Ascending aorta (tissue), 2 donors: ENCODE measurements at regions not wholly inside any gene's neighbourhood (a gene's known extent, or its start where the extent isn't known, plus 50 kb on each side); places are given as distances from the start of the nearest gene placed in this dataset.

ENCODE experiments used
- DNase-seq, 2 donors: peaks; one replicate each; pipeline ENCODE4 v3.0.0-alpha.2; 2019; ENCODE audit warnings: low spot score in 2 of 2
- H3K27ac ChIP-seq, 2 donors: fragments of 200-600 bp; sonication (generic); one replicate each; pipeline ENCODE4 v1.5.1; 2016 to 2017; ENCODE audit warnings: mild to moderate bottlenecking in 1 of 2
- H3K27me3 ChIP-seq: fragments of 200-600 bp; sonication (generic); one replicate; pipeline ENCODE4 v1.5.1; 2017
- H3K36me3 ChIP-seq, 2 donors: fragments of 200-600 bp; sonication (generic); one replicate each; pipeline ENCODE4 v1.5.1; 2016
- H3K4me1 ChIP-seq, 2 donors: fragments of 200-600 bp; sonication (generic); one replicate each; pipeline ENCODE4 v1.5.1; 2016 to 2017; ENCODE audit warnings: mild to moderate bottlenecking in 1 of 2
- H3K4me3 ChIP-seq, 2 donors: fragments of 200-600 bp; sonication (generic); one replicate each; pipeline ENCODE4 v1.5.1; 2016 to 2017; ENCODE audit warnings: mild to moderate bottlenecking in 1 of 2
- H3K9me3 ChIP-seq, 2 donors: fragments of 200-600 bp; sonication (generic); one replicate each; pipeline ENCODE4 v1.5.1; 2016
- intact Hi-C: fragments of 100-400 bp; cut with DNase I; formaldehyde crosslinking; loops from one replicate; pipeline ENCODE4 v1.15.1; 2023
- TF ChIP-seq, protein P1 (sequence below), 3 experiments: fragments of 200-600 bp in 2 of 3; fragments of 450-650 bp in 1 of 3; sonication (generic) in 2 of 3; IDR thresholded peaks; one replicate each; pipeline ENCODE4 v1.5.1; 2016 to 2019; ENCODE audit warnings: antibody characterized with exemption in 3 of 3, mild to moderate bottlenecking in 1 of 3, moderate library complexity in 1 of 3

DNA sequence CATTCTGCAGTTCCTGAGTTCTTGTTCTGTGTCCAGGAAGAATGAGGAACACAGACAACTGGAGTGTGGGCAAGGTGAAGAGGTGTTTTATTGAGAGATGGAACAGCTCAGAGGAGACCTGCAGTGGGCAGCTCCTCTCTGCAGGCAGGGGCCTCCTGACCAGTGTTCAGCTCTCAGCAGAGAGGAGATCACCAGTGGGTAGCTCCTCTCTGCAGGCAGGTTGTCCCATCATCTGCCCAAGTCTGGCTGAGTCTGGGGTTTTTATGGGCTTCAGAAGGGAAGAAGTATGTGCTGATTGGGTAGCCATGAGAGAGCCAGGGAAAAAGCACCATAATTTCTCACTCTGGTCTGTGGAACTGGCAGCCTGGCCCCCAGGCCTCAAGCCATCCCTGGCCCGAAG lies 56.0 kb upstream of the RASGEF1B start:
- Histone ChIP-seq H3K9me3 (no peaks in the 10 kb centered on the region), H3K4me1 (no peaks in the 10 kb centered on the region), H3K4me3 (no peak overlapping the region), H3K27ac (no peak overlapping the region), H3K27me3 (no peaks in the 10 kb centered on the region), H3K36me3 (no peaks in the 10 kb centered on the region)
- intact Hi-C loops, result no loop called here
- TF ChIP-seq, protein P1, sequence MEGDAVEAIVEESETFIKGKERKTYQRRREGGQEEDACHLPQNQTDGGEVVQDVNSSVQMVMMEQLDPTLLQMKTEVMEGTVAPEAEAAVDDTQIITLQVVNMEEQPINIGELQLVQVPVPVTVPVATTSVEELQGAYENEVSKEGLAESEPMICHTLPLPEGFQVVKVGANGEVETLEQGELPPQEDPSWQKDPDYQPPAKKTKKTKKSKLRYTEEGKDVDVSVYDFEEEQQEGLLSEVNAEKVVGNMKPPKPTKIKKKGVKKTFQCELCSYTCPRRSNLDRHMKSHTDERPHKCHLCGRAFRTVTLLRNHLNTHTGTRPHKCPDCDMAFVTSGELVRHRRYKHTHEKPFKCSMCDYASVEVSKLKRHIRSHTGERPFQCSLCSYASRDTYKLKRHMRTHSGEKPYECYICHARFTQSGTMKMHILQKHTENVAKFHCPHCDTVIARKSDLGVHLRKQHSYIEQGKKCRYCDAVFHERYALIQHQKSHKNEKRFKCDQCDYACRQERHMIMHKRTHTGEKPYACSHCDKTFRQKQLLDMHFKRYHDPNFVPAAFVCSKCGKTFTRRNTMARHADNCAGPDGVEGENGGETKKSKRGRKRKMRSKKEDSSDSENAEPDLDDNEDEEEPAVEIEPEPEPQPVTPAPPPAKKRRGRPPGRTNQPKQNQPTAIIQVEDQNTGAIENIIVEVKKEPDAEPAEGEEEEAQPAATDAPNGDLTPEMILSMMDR (IDR thresholded peaks at IDR 0.05), result no peak
- DNase-seq, result no peak

DNA sequence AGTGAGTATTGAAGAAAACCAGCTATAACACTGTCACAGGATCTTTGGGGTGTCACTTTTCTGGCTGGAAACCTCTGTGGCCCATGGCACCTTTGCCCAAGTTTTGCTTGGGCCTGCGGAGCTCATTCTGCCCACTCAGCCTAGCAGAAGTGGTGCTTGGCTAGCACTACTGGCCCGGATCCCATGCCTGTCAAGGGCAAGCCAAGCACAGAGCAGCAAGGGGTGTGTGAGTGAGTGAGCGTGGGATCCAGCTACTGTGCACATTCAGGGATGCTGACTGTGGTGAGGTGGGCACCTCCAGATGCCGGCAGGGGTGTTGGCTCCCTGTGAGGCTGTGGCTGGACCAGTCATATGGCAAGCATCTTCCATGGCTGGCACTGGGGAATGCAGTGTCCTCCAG lies 55.4 kb upstream of the RASGEF1B start:
- TF ChIP-seq, protein P1 (IDR thresholded peaks at IDR 0.05), result no peak
- DNase-seq, result no peak
- Histone ChIP-seq H3K4me3 (no peak overlapping the region), H3K36me3 (no peaks in the 10 kb centered on the region), H3K9me3 (no peaks in the 10 kb centered on the region), H3K27ac (no peak overlapping the region), H3K4me1 (no peaks in the 10 kb centered on the region), H3K27me3 (no peaks in the 10 kb centered on the region)
- intact Hi-C loops, result no loop called here

DNA sequence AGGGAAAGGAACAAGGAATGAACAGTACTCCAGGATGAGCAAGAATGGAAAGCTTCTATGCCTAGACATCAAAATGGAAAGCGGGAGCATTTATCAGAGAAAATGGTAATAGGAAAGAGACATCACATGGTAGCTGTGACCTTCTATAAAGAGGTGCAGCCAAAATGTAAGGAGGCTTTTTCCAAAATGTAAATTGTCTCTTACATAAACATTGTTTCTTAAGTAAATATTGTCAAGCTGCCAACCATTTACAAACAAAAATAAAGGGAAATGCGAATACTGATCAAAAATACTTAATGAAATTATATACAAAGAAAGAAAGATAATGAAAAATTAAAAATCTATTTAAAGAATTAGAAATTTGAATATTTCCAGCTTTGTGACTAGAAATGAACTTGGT lies 55.0 kb upstream of the RASGEF1B start:
- H3K27me3 ChIP-seq, result no peaks in the 10 kb centered on the region
- H3K9me3 ChIP-seq, result no peaks in the 10 kb centered on the region
- no peaks in the 10 kb centered on the region for H3K4me1 ChIP-seq
- TF ChIP-seq, protein P1 (IDR thresholded peaks at IDR 0.05), result no peak
- H3K36me3 ChIP-seq, result no peaks in the 10 kb centered on the region
- H3K4me3 ChIP-seq, result no peak overlapping the region
- no peak overlapping the region for H3K27ac ChIP-seq
- intact Hi-C loops, result no loop called here
- DNase-seq, result no peak

DNA sequence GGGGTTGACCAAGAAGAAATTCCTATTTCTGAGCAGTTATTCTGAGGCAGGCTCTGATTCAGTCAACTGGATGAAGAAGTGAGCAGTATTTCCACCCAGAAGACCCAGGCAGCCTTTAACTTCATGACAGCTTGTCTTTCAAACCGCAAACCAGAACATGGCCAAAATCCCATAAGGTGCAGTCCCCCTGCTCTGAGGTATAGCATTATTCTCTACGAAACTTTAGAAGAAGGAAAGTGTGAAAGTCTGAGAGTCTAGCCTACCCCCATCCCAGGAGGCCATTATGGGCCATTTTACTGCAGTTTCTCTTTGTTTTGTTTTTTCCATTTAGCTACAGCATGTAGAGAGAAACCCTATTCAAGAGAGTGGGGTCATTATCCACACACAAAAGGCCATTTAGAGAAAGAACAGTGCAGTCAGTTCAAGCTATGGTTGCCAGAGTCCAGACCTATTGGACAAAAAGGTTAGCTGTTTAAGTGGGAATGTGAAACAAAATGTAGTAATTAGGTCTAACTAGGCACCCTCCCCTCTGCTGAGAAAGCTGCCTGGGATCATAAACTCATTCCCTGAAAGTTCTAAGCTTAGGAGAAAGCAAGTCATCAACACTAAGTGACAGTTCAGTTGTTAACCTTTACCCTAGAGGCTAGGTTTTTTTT lies 52.1 kb upstream of the RASGEF1B start:
- intact Hi-C loops, result no loop called here
- H3K27me3 ChIP-seq, result no peaks in the 10 kb centered on the region
- no peak overlapping the region for H3K27ac ChIP-seq
- H3K9me3 ChIP-seq, result no peaks in the 10 kb centered on the region
- DNase-seq, result no peak
- no peak overlapping the region for H3K4me3 ChIP-seq
- H3K36me3 ChIP-seq, result no peaks in the 10 kb centered on the region
- no peaks in the 10 kb centered on the region for H3K4me1 ChIP-seq
- TF ChIP-seq, protein P1 (IDR thresholded peaks at IDR 0.05), result no peak

DNA sequence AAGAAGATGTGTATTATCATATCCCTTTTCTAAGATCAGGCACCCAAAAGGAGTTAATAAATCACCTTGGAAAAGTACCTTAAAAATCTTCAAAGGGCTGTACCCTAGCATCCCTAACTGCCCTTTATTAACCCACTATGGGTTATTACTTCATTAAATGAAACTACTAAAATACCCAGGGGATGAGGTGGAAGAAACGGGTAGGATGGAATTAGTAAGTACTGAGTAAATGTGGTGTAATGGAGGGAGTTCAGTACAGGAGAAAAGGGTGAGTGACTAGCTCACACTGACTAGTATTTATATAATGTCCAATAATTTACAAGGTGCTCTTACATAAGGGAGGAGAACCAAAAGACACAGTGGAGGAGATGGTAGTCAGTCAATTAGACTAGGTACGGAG lies 51.0 kb upstream of the RASGEF1B start:
- TF ChIP-seq, protein P1 (IDR thresholded peaks at IDR 0.05), result no peak

DNA sequence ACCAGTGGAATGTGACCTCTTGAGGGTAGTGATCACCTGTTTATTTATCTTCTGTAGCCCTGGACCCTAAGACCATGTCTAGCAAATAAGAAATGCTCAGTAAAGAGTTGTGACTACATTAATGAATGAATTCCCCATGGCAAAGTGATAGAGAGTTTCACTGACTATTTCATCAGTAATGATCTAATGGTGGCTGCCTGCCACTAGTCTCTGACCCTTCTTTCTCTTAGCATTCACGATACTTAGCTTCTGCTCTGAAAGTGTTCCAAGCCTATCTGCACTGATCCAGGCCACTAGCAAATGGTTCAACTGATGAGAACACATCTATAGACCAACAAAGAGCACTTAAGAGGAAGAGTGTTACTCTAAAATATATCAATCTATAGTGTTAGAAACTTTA lies 50.0 kb upstream of the RASGEF1B start:
- no peak for DNase-seq
- Histone ChIP-seq H3K9me3 (no peaks in the 10 kb centered on the region), H3K4me3 (no peak overlapping the region), H3K36me3 (no peaks in the 10 kb centered on the region), H3K4me1 (no peaks in the 10 kb centered on the region), H3K27ac (no peak overlapping the region), H3K27me3 (no peaks in the 10 kb centered on the region)
- TF ChIP-seq, protein P1 (IDR thresholded peaks at IDR 0.05), result no peak
- intact Hi-C loops, result no loop called here

More for the DNA sequence above, 51.0 kb upstream of the RASGEF1B start:
- Histone ChIP-seq H3K27me3 (no peaks in the 10 kb centered on the region), H3K27ac (no peak overlapping the region), H3K4me1 (no peaks in the 10 kb centered on the region), H3K4me3 (no peak overlapping the region), H3K36me3 (no peaks in the 10 kb centered on the region), H3K9me3 (no peaks in the 10 kb centered on the region)
- intact Hi-C loops, result no loop called here
- no peak for DNase-seq
